HG02852 (cell line): ENCODE measurements at regions not wholly inside any gene's neighbourhood (a gene's known extent, or its start where the extent isn't known, plus 50 kb on each side); places are given as distances from the start of the nearest gene placed in this dataset.
"Not testable (repeated sequence)": the region's sequence is repeated elsewhere in the genome, so short reads cannot be mapped to it uniquely, and the experiment has no call there.

ENCODE experiments used
- ATAC-seq: cut with Tn5 transposase; IDR thresholded peaks from one replicate; pipeline ENCODE4 v1.9.1; 2021; ENCODE audit warnings: mild to moderate bottlenecking, moderate library complexity; ENCODE audit not compliant: unreplicated experiment

GRCh38 chr1:99533909-99534637 is 111.8 kb upstream of the PALMD start:
- no peak for ATAC-seq

DNA sequence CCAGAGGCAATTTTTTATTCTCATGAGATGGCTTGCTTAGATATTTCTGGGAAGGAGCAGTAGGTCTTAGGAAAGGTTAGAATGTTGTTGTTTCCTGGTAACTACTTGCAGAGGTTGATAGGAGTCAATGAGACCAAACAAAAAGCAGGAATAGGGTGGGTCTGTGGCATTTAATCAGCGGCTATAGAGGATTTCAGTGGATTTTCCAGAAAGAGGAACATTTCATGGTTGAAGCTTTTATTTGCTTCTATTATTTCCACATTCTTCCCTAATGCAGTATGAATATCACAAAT is 111.3 kb upstream of the PALMD start:
- no peak for ATAC-seq

- no peak for ATAC-seq
These were observed 110.3 kb upstream of the PALMD start for GRCh38 chr1:99535470-99536164.

DNA sequence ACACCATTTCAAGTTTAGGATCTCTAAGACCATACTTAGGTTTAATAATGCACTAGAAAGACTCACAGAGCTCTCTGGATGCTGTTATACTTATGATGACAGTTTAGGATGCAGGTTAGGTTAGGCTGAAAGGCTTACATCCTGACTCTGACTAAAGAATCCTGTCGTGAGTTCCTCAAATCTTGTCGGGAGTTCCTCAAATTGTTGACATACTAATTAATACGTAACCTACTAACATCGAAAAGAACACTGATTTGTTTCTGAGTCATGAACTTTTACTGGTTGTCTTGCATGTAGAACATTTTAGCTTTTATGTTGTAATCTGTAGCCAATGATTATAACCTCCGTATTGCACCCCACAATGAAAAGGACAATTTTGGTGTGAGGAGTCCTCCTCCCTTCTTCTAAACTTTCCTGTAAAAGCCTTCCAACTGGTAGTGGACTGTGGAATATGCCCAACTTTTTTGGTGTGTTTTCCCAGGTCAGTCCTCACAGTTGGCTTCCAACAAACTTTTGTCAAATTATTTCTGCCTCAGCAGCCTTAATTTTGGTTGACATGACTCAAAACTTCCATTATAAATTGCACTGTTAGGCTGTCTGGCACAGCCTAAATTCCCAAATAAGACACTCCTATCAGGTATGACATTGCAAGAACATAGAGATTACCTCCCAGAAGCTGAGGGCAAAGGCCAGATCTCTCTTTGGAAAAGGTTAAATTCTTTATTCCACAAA is 107.9 kb upstream of the PALMD start:
- ATAC-seq, result no peak

- no peak for ATAC-seq
These were observed 107.3 kb upstream of the PALMD start for GRCh38 chr1:99538618-99538956.

GRCh38 chr1:99539131-99539530 is 106.8 kb upstream of the PALMD start:
- ATAC-seq, result no peak

DNA sequence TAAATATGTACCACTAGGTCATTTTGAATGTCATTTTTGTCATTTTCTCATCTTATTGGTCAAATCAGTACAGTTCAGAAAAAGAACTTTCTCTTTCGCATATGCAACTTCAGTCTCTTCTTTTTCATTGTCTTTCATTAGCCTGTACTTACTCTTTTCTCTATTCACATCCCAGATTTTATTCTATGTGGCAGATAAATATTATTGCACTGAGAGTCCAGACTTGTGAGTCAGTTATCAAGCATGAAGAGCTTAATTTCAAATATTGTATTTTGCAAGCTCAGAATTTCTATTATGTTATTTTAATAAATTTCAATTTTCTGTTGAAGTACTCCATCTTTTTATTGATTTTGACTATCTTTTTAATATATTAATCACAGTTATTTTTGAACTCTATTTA is 105.2 kb upstream of the PALMD start:
- no peak for ATAC-seq

DNA sequence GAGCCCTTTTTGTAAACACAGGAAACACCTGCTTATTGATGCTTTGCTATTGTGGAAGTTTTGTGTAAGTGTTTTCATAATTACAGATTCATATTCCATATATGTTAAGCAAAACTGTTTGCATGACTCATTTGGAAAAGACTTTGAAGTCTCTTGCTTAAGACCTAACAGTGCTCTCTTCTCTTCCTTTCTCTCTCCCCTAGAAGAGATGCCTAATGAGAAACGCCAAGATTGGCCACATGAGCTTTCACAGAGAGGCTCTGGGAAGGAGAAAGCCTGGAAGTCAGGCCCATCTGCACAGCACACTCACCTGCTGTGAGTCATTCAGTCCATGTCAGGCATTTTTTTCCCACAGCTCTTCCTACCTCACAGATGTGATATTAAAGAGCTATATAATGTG is 101.6 kb upstream of the PALMD start:
- ATAC-seq, result peak; percentile 51

- no peak for ATAC-seq
These were observed 99.2 kb upstream of the PALMD start for GRCh38 chr1:99546432-99547416.

DNA sequence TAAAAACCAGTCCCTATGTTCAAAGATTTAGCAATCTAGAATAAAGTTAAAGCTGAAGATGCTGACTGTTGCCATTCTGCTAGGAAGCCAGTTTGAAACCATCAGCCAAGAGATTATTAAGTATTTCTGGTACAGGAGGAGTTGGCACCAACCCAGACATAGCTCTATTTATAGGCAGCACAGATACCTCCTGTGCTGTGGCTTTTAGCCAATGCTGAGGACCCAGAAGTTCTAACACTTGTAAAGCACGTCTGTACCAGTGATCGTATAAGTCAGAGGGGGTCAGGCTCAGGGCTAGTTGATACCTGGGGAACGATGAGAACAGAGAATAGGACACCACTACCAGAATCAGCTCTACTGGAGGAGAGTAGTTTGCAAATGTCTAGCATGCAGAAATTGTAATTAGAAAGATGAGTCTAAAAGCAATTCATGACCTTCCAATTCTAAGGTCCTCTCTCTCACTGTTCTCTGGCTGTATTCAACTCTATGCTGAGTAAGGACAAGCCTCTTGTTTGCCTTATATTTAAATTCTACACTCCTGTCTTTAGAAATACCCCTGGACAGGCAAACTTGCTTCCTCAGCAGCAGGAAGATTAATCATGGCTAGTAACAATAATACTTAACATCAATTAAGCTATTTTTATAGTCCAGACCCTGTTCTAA is 96.8 kb upstream of the PALMD start:
- ATAC-seq, result no peak

DNA sequence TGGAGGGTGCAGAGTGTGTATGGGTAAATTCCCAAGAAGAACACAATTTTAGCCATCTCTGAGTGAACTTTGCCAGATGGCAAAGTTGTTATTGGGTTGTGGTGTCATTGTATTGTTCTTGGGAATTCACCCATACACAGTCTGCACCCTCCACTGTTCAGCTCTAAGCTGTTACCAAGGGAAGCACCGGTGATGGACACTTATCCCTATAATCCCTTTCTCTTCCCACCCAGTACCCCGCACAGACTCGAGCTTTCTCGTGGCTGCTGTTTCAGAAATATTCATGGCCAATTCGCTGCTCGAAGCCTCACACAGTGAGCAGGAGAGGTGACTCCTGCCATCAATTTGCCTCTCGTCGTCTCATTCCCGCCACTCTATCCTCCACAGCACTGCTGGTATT is 95.7 kb upstream of the PALMD start:
- ATAC-seq, result no peak

- ATAC-seq, result no peak
These were observed 93.9 kb upstream of the PALMD start for GRCh38 chr1:99551812-99552614.

DNA sequence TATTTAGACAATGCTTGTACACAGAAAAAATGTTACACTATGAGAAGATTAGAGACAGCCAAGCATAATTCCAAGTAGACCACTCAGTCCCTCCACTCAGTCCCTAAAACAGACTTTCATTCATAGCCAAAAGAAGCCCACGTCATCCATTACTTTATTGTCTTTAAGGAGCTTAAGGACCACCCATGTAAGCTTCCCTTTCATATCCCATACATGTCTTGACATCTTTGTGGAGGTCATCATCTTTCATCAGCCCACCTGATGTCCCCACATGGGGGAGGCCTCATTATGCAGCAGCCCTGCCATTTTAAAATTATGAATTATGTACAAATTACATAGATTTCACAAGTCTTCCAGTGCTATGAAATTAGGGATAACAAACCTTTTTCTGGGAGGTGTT is 92.6 kb upstream of the PALMD start:
- no peak for ATAC-seq

DNA sequence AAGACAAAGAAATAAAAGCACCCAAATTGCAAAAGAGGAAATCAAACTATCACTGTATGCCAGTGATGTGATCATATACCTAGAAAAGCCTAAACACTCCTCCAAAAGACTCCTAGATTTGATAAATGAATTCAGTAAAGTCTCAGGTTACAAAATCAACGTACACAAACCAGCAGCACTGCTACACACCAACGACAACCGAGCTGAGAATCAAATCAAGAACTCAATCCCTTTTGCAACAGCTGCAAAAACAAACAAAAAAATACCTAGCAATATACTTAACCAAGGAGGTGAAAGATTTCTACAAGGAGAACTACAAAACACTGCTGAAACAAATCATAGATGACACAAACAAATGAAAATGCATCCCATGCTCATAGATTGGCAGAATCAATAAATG is 92.1 kb upstream of the PALMD start:
- not testable (repeated sequence) for ATAC-seq

GRCh38 chr1:99554727-99555126 is 91.2 kb upstream of the PALMD start:
- ATAC-seq, result no peak

- ATAC-seq, result no peak
These were observed 88.2 kb upstream of the PALMD start for GRCh38 chr1:99557546-99558202.

DNA sequence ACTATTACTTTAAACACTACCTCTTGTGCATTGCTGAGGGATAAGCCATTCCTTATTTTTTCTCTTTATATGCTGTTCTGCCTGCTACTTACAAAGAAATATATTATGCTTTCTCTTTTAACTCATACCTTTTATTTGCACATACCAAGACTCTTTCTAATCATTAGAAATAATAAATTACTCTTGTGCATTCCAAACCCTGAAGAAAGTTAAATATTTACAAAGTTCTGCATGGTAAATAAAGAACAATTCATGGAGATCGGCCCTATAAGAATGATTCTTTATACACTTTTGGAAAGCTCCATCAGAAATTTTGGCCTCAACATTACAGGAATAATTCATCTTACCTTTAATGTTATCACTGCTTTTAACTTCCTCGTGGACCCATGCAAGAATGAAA is 86.7 kb upstream of the PALMD start:
- ATAC-seq, result no peak

DNA sequence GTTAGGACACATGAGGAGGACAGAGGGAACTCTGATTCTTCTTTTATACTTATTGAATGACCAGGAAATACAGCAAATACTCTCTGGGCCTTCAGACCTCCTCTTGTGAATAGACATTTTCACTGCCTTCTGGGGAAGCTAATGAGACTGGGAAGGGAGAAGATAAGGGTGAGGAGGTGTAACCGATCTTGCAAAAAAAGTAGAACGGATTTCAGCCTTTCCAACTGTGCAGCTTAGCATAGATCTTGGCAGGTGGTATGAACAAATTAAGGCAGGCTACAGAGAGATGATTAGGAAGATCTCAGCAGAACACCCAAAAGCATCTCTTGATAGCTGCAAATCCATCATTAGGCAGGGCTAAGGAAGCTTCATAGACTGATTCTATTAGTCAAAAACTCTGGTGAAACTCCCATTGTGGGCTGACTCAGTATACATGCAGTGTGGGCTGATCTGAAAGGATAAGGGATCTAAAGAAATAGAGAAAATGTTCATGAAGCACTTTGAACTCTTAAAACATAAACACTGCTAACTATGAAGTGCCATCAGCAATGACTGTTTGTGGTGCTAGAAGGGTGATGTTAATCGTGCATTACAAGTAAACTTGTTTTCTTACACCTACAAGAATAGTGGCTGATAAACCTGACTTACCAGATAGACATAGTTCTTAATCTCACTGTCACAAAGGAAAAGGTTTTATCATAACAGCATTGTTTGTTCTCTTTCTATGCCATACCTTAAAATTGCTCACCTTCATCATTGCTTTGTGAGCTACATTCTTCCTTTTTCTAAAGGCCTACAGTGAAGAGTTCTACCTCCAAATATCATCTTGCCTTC is 85.5 kb upstream of the PALMD start:
- ATAC-seq, result no peak
